NOMO-1 treated with DMSO at 0.1 percent for 48 hours (cell line): ENCODE measurements at regions not wholly inside any gene's neighbourhood (a gene's known extent, or its start where the extent isn't known, plus 50 kb on each side); places are given as distances from the start of the nearest gene placed in this dataset.
"Not testable (repeated sequence)": the region's sequence is repeated elsewhere in the genome, so short reads cannot be mapped to it uniquely, and the experiment has no call there.

ENCODE experiments used
- DNase-seq: peaks from one replicate; lab custom pipeline; 2025; ENCODE audit not compliant: unreplicated experiment; lab: John Stamatoyannopoulos, UW

DNA sequence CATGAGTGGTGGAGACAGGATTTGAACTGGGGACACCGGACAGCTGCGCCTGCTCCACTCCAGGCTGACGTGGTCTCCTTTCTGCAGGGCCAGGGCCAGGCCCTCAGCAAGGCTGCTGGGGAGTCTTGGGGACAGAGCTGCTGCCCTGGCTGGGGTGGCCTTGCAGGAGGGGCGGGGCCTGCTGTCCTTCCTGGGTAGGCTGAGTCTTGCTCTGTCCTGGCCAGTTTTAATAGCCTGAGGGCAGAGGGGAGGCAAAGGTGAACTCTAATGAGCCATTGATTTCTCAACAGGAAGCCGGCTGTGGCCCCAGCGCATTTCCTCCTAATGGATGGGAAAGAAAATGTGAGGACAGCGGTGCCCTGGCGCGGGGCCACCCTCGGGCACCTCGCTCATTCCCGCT is 428.4 kb upstream of the SULF2 start:
- DNase-seq, result not testable (repeated sequence)

DNA sequence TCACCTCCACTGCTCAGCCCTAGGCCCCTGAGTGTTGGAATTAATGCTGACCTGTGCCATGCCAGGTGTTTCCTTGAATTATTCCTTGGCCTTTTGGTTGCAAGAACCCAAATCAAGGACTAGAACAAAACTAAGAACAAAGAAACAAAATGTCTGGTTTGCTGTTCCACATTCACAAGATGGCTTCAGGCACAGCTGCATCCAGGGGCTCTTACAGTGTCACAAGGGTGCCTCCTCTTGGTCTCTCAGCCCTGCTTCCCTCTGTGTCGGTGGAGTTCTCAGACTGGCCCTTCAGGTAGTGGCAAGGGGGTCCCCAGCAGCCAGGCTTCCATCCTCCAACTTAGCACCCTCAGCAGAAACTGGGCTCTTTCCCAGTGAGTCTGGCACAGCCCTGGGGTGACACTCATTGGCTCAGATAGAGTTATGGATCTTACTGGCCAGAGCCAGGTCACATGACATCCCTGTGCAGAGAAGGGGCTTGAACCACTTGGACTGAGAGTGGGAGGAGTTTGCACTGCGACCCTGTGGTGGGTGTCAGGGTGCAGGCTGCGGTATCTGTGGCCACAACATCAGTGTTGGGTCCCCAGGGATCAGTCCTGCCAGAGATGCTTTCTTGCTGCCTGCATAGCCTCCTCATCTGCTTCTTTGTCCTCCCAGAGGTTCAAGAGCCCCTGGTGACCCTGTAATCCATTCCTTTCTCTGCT is 427.7 kb upstream of the SULF2 start:
- no peak for DNase-seq

DNA sequence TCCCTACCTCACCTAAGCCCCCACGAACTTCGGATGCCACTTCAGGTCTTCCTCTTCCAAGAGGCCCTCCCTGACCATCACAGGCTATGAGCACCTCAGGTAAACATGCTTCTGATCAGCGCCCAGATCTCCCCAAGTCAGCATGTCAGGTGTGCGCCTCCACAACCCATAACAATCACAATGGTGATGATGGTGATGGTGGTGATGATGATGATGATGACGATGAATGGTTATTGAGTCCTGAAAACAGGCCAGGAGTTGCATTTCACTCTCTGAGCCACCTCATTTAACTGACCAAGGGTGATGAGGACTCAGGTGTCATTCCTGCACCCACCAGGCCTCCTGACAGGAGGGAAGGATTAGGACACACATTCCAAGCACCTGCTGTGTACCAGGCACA is 426.6 kb upstream of the SULF2 start:
- no peak for DNase-seq

DNA sequence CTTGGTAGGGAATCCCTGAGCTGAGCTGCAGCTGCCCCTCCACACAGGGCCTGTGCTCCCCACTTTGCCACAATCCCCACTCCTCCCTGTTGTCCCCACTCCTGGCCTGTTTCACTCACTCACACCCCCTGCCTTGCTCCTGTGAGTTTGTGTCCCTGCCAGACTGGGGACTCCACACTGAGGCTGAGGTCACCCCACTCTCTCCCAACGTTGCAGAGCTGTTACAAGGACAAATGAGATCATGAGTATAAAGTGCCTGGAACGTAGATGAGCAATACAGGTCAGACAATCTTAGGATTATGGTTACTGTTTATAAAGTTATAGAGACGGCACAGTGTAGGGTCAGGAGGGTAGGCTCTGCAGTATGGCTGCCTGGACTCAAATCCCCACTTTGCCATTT is 426.0 kb upstream of the SULF2 start:
- DNase-seq, result no peak

DNA sequence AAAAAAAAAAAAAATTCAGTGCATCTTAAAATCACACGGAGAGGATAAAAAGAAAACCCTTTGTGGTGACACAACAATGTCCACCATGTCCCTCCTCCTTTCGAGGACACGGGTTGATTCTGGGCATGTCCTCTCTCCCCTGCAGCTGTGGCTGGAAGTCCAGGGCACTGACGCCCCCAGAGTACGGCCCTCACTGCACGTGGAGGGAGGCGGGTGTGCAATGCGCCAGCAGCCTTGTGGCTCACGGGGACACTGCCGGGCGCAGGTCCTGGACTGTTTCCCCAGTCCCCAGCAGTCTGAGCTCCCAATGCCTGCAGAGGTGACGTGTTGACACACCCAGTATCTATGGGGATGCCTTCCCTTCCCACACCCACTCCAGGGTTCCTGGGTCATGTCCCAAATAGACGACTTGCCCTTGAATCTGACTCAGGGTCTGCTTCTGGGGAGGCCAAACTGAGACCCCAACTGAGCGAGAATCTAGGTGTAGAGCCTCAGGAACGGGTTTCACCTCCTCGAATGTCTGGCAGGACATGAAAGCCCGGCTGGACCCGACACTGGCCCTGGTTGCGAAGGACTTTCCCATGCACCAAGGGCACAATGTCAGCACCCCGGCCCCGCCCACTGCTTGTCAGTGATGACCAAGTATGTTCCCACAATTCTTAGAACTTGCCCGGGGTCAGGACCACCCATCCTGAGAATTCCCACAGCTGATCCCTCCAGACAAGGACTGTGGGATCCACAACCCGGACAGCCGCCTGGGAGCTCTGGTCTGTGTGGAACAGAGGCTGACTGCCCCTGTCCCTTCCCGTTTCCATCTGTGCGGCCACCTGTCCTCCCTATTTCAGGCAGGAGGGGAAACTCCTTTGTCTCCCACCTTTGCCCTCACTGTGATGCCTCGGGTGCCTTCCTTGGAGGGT is 425.1 kb upstream of the SULF2 start:
- no peak for DNase-seq

DNA sequence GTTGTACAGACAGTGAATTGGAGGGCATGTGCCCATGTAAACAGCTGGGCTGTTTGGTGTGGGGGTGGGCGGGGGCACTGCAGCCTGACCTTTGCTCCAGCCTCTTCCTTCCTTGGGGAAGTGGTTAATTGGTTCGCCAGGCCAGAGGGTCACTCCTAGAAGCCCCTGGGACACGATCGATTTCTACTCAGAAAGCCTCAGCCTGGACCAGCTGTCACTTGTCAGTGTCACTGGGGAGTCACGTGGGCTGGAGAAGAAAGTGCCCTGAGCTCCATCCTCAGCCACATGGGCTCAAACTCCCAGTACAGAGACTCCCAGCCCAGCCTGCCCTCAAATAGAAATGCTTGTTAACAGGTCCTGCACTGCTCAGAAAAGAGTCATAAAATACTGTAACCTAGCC is 423.8 kb upstream of the SULF2 start:
- DNase-seq, result no peak

DNA sequence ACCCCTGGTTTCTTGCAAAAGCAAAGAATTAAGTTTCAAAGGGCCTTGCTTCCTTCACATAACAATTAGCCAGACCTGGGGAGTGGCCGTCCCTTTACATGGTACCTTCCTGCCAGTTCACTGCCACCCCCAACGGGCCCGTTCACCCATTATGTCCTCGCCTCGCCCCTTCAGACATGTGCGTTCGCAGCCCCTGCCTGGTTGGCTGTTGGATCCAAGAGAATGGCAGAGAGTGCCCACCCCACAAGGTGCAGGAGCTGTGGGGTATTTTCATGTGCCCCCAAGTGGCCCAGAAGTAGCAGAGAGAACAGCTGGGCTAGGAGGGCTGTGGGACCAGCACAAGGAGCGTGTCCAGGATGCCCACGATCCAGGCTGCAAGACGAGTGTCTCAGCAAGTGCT is 422.9 kb upstream of the SULF2 start:
- DNase-seq, result no peak

DNA sequence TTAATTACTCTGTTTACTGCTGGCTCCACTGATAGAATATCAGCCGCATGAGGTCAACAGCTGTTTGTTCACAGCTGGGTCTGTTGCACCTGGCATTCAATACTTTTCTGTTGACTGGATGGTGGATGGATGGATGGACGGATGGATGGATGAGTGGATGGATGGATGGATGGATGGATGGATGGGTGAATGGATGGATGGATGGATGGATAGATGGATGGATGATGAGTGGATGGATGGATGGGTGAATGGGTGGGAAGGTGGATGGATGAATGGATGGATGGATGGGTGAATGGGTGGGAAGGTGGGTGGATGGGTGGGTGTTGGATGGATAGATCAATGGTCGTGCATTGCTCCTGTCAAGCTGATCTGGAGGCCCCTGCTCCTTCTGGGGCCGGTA is 422.2 kb upstream of the SULF2 start:
- no peak for DNase-seq

DNA sequence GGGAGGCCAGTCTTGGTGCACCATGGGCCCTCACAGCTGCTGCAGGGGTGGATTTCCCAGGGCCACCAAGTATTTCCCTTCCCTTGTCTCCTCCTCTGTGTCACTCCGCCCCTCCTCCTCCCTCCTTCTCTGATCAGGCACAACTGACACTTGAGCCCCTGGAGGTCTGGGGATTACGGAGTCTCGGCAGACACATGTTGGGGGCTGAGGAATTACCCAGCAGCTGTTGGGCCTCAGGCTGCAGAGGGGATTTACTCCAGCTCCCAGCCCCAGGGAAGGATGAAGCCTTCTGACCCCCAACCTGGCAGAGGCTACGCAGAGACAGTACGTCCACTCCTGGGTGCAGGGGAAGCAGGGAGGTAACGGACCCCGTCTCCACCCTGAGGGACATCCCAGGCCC is 420.5 kb upstream of the SULF2 start:
- DNase-seq, result no peak

DNA sequence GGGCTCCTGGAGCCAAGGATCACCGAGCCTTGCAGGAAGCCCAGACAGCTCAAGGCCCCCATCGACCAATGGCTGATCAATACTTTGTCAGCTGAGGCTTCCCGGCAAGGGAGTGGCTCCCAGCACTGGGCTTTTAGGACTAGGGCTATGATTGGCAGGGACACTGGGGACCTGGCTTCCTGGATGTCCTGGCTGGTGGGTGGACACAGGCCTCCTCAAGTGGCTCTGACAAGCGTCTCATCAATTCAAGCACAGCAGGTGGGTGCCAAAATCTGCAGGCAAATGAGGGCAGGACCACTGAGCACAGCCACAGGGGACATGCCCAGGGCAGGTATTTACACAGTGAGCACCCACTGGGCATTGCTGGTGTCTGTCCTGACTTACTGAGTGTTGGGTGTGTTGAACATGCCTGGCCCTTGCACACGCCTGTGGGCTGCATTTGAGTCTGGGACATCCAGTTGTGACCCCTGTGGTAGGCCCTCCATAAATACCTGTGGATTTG is 420.1 kb upstream of the SULF2 start:
- DNase-seq, result no peak

DNA sequence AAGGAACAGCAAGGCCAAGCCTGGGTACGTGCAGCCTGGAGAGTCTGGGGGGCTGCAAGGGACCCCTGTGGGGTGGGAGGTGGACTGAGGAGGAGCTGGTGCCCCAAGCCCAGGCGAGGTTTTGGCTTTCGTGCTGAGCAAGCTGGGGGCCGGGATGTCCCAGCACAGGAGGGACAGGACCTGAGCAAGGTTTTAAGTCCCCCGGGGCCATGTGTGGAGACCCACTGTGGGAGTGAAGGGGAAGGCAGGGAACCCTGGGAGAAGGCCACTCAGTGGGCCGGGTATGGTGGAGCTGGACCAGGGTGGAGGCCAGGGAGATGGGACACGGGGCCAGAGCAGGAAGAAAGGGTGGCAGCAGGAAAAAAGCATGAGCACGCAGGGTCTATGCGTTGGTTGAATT is 419.2 kb upstream of the SULF2 start:
- DNase-seq, result no peak

DNA sequence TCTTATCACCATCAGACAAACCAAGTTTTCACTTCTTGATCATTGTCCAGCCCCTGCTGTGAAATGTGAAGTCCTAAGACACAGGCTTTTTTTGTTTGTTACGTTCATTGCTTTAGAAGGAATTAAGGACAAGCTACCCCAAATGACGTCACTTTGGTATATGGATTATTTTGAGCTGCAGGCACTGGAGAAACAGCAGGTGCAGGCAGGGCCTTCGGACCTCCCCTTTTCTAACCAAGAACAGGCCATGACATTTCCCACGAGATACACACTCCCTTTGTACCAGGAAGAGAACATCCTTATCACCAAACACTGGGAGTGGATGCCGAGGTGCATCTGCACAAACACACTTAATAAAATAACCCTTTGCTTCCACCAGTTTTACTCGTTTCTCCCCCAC is 418.0 kb upstream of the SULF2 start:
- no peak for DNase-seq

DNA sequence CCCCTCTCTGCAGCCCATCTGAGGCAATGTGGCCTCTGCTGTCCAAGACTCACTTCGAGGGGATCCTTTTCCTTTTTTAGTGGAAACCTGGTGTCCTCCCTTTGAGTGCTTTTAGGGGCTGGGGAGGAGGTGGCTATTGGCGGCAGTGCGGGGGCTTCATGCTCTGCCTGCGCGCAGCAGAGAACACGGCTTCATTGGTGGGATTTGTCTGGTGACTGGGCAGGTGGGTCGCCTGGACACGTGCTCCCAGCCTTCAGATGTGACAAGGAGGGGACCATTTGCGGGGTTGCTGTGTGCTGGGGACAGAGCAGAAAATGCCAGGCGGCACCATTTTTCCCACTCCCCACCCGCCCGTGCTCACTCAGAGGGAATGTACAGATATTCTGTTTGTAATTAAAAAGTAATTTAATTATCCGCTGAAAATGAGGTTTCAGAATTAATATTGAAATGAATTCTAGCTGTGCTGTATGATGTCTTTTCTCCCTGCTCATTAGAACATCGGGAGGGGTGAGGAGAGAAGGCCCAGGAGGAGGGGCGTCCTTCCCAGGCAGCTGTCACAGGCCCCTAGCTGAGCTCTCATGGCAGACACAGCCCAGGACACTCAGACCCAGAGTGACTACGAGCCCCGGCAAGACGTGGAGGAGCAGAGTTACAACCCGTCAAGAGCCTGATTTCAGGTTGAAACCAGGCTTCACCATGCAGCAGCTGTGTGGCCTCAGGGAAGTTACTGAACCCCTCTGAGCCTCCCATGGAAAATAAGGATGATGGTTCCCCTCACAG is 417.2 kb upstream of the SULF2 start:
- no peak for DNase-seq

DNA sequence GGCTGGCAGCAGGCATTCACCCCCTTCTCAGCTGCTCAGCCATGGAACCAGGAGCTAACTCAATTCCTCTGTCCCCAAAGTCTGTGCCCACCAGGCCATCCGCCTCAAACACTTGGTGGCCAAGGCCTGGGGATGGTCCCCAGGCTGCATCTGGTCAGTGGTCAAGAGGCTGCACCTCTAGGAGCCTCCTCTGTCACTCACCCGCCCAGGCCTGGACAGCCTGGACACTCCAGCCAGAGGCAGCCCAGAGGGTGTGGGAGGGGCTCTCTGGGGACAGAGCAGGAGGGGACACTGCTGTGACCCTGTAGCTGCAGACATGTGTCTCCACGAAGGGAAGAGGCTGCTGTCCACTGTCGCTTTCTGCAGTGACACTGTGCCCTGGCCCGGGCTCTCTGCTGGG is 416.6 kb upstream of the SULF2 start:
- DNase-seq, result no peak

DNA sequence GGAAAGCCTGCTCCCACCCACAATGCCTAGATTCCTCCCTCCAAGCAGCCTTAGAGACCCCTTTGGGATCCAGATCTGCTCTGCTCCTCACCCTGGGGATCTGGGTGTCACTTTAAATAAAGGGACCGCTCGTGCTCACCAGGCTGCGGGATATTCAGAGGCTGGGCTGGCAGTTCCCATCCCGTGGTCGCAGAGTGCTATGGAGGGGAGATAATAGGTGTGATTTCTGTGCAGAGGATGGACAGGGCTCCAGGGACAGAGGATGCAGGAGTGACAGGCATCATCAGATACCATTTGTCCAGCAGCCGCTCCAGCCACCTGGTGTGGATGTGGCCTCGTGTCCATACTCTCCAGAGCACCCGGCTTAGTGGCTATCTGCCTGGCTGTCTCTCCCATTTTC is 415.9 kb upstream of the SULF2 start:
- no peak for DNase-seq

DNA sequence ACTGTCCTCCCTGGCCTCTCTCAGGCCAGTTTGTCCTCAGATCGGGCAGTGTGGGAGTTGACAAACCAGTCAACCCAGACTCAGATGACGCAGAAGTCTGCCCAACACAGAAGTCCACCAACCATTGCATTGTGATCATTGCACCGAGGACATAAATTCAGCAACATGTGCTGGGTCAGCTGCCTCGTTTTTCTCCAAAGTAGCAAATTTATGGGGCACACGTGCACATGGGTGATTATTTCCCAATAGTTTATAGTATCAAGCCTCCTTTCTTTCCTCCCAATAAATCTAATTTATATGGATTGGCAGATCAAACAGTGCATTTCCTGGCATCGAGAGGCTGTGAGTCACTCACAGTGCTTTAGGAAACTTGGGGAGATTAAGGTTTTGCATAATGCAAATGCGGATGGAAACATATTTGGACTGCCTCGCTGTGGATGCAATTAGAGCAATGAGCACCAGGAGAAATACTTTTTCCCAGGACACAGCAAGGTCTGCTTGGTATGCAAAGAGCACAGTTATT is 413.7 kb upstream of the SULF2 start:
- no peak for DNase-seq

DNA sequence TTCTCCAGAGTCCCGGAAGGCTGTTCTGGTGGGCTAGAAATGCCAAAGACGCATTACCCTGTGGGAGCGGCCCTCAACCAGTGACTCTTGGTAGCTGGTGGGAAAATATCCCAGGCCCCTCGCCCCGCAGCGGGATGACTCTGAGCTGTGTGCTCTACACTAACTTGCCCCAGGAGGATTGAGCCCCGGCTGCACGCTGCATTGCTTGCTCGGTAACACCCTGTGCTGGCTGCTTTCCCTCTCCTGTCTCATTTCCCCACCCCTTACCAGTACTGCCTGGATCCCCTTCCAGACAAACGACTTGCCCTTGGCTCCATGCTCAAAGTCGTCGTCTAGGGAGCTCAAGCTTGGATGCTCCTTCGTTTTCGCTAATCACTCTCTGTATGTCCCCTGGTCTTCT is 411.8 kb upstream of the SULF2 start:
- no peak for DNase-seq

DNA sequence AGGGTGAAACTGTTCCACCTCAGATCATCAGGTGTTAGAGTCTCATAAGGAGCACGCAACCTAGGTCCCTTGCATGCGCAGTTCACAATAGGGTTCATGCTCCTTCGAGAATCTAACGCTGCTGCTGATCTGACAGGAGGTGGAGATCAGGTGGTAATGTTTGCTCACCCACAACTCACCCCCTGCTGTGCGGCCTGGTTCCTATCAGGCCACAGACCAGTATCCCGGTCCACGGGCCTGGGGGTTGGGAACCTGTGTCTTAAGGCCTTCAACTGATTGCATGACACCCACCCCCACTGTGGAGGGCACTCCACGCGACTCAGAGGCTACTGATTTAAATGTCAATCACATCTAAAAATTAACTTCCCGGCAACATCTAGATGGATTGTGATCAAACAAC is 411.2 kb upstream of the SULF2 start:
- DNase-seq, result no peak

DNA sequence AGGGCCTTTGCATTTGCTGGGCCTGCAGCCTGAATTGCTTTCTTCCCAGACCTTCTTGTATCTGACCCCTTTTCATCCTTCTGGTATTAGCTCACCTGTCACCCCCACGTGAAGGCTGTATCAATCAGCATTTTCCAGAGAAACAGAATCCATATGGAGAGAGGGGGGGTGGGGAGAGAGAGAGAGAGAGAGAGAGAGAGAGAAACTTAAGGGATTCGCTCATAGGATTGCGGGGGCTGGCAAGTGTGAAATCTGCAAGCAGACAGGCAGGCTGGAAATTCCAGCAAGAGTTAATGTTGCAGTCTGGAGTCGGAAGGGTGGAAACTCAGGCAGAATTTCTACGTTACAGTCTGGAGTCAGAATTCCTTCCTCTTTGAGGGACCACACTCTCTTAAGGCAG is 410.7 kb upstream of the SULF2 start:
- no peak for DNase-seq

DNA sequence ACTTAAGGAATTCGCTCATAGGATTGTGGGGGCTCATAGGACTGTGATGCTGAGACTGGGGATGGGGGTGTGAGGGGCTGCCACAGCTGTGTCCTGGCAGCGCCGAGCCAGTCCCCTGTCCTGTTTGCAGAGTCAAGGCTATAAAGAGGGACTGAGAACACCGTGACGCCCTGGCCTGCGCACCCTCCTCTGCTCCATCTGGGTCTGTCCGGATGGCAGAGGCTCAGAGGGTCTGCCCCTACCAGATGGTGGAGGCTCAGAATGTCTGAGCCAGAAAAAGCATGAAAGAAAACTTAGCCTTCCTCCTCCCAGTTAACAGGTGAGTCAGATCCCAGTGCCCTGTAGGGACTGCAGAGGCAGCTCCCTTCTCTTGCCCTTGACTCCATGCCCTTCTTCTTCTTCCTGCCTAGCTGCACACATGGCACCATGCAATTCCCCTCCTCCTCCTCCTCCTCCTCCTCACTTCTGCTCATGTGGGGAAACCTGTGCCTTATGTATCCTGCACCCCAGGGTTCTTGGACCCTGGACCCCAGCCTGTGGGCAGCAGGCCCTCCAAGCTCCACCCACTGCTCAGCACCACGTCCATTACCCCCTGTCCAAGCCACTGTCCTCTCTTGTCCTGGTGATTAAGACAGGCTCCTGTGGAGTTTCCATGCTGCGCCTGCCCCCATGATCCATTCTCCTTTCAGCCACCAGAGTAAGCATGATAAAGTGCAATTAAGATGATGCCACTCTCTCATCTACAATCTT is 410.0 kb upstream of the SULF2 start:
- DNase-seq, result no peak

DNA sequence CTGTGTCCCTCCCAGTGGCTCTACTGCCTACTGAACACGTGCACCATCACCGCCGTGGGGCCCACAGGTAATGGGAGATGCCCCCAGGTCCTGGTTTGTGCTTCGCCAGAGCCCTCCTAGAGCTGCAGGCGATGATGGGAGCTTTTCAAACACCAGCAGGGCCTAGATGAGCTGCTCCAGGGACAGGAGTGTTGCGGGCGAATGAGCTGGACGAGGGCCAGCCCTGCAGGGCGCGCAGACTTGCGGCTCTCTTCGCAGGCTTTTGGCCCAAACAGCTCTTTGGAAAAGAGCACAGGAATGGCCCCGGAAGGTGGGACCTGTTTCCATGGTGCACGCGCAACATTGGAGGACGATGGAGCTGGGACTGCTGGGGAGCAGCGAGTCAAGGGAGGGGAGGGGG is 409.3 kb upstream of the SULF2 start:
- DNase-seq, result no peak
